SW 1271 (cell line): ENCODE measurements at regions not wholly inside any gene's neighbourhood (a gene's known extent, or its start where the extent isn't known, plus 50 kb on each side); places are given as distances from the start of the nearest gene placed in this dataset.
"Not testable (repeated sequence)": the region's sequence is repeated elsewhere in the genome, so short reads cannot be mapped to it uniquely, and the experiment has no call there.

Source experiments
- DNase-seq, 2 experiments: peaks; one replicate each; lab custom pipeline; 2025; lab: John Stamatoyannopoulos, UW

GRCh38 chr13:33340631-33341030, 55.1 kb upstream of the STARD13 start:
- no peak for DNase-seq

GRCh38 chr13:33341861-33342452, 56.4 kb upstream of the STARD13 start:
- no peak for DNase-seq

GRCh38 chr13:33345842-33346241, 60.3 kb upstream of the STARD13 start:
- no peak for DNase-seq

GRCh38 chr13:33347861-33348260, 62.3 kb upstream of the STARD13 start:
- DNase-seq, result no peak

- DNase-seq, result no peak
Observed at GRCh38 chr13:33348366-33348765, 62.8 kb upstream of the STARD13 start.

GRCh38 chr13:33349288-33349985, 63.9 kb upstream of the STARD13 start:
- DNase-seq, result no peak

GRCh38 chr13:33349986-33350826, 64.7 kb upstream of the STARD13 start:
- DNase-seq, result no peak

GRCh38 chr13:33351319-33351718, 65.8 kb upstream of the STARD13 start:
- DNase-seq, result no peak

GRCh38 chr13:33352041-33352440, 66.5 kb upstream of the STARD13 start:
- no peak for DNase-seq

GRCh38 chr13:33352526-33352925, 67.0 kb upstream of the STARD13 start:
- no peak for DNase-seq

GRCh38 chr13:33353210-33353609, 67.7 kb upstream of the STARD13 start:
- no peak for DNase-seq

GRCh38 chr13:33353646-33354045, 68.1 kb upstream of the STARD13 start:
- DNase-seq, result no peak

GRCh38 chr13:33355201-33355895, 69.8 kb upstream of the STARD13 start:
- DNase-seq, result no peak

- not testable (repeated sequence) for DNase-seq
Observed at GRCh38 chr13:33358076-33358475, 72.5 kb upstream of the STARD13 start.

GRCh38 chr13:33362986-33363727, 77.6 kb upstream of the STARD13 start:
- no peak for DNase-seq

GRCh38 chr13:33364192-33364591, 78.6 kb upstream of the STARD13 start:
- no peak for DNase-seq

GRCh38 chr13:33366469-33367062, 81.0 kb upstream of the STARD13 start:
- DNase-seq, result no peak

- DNase-seq, result no peak
Observed at GRCh38 chr13:33367171-33367895, 81.8 kb upstream of the STARD13 start.

- DNase-seq, result no peak
Observed at GRCh38 chr13:33367926-33368325, 82.4 kb upstream of the STARD13 start.

- no peak for DNase-seq
Observed at GRCh38 chr13:33369073-33369472, 83.5 kb upstream of the STARD13 start.
